ENCODE measurements at regions not wholly inside any gene's neighbourhood (a gene's known extent, or its start where the extent isn't known, plus 50 kb on each side); places are given as distances from the start of the nearest gene placed in this dataset.

- DNase-seq (ENCODE audit: low read depth), result no peak
Measured at GRCh38 chr5:66469684-66470083, 126.5 kb upstream of the MAST4 start.

- no peak for DNase-seq (ENCODE audit: low read depth)
Measured at GRCh38 chr5:66472010-66472409, 124.2 kb upstream of the MAST4 start.

GRCh38 chr5:66475731-66476130 lies 120.5 kb upstream of the MAST4 start:
- no peak for DNase-seq (ENCODE audit: low read depth)

- no peak for DNase-seq (ENCODE audit: low read depth)
Measured at GRCh38 chr5:66477596-66477995, 118.6 kb upstream of the MAST4 start.

- DNase-seq (ENCODE audit: low read depth), result no peak
Measured at GRCh38 chr5:66494437-66494836, 101.8 kb upstream of the MAST4 start.

GRCh38 chr5:66498791-66499207 lies 97.4 kb upstream of the MAST4 start:
- DNase-seq (ENCODE audit: low read depth), result peak; percentile 73

GRCh38 chr5:66503203-66503789 lies 92.9 kb upstream of the MAST4 start:
- DNase-seq (ENCODE audit: low read depth), result no peak

GRCh38 chr5:66507106-66507505 lies 89.1 kb upstream of the MAST4 start:
- DNase-seq (ENCODE audit: low read depth), result no peak

GRCh38 chr5:66511491-66511890 lies 84.7 kb upstream of the MAST4 start:
- peak; percentile 63 for DNase-seq (ENCODE audit: low read depth)

GRCh38 chr5:66513130-66513529 lies 83.1 kb upstream of the MAST4 start:
- no peak for DNase-seq (ENCODE audit: low read depth)

- DNase-seq (ENCODE audit: low read depth), result peak; percentile 16
Measured at GRCh38 chr5:66515209-66515608, 81.0 kb upstream of the MAST4 start.

- DNase-seq (ENCODE audit: low read depth), result no peak
Measured at GRCh38 chr5:66516550-66516949, 79.6 kb upstream of the MAST4 start.

- no peak for DNase-seq (ENCODE audit: low read depth)
Measured at GRCh38 chr5:66517351-66517750, 78.8 kb upstream of the MAST4 start.

GRCh38 chr5:66518052-66518451 lies 78.1 kb upstream of the MAST4 start:
- DNase-seq (ENCODE audit: low read depth), result no peak

GRCh38 chr5:66518753-66519152 lies 77.4 kb upstream of the MAST4 start:
- DNase-seq (ENCODE audit: low read depth), result peak; percentile 78

- peak; percentile 20 for DNase-seq (ENCODE audit: low read depth)
Measured at GRCh38 chr5:66519626-66520025, 76.6 kb upstream of the MAST4 start.

- DNase-seq (ENCODE audit: low read depth), result no peak
Measured at GRCh38 chr5:66520854-66521253, 75.3 kb upstream of the MAST4 start.

- no peak for DNase-seq (ENCODE audit: low read depth)
Measured at GRCh38 chr5:66527478-66528035, 68.6 kb upstream of the MAST4 start.

GRCh38 chr5:66529182-66529581 lies 67.0 kb upstream of the MAST4 start:
- DNase-seq (ENCODE audit: low read depth), result no peak

- no peak for DNase-seq (ENCODE audit: low read depth)
Measured at GRCh38 chr5:66529704-66530103, 66.5 kb upstream of the MAST4 start.

GRCh38 chr5:66538126-66538525 lies 58.1 kb upstream of the MAST4 start:
- no peak for DNase-seq (ENCODE audit: low read depth)

GRCh38 chr5:66538531-66538930 lies 57.7 kb upstream of the MAST4 start:
- DNase-seq (ENCODE audit: low read depth), result peak; percentile 67

GRCh38 chr5:66540078-66540477 lies 56.1 kb upstream of the MAST4 start:
- peak; percentile 62 for DNase-seq (ENCODE audit: low read depth)

GRCh38 chr5:66542711-66543110 lies 53.5 kb upstream of the MAST4 start:
- no peak for DNase-seq (ENCODE audit: low read depth)
